HG02938 (cell line): ENCODE measurements at regions not wholly inside any gene's neighbourhood (a gene's known extent, or its start where the extent isn't known, plus 50 kb on each side); places are given as distances from the start of the nearest gene placed in this dataset.

Experiments
- ATAC-seq: cut with Tn5 transposase; IDR thresholded peaks from one replicate; pipeline ENCODE4 v1.9.1; 2021; ENCODE audit warnings: mild to moderate bottlenecking, moderate library complexity; ENCODE audit not compliant: unreplicated experiment

- ATAC-seq, result no peak
Measured at GRCh38 chr6:121967631-121968030, 431.8 kb upstream of the HSF2 start.

- no peak for ATAC-seq
Measured at GRCh38 chr6:121971931-121972335, 427.5 kb upstream of the HSF2 start.

GRCh38 chr6:121984956-121985355 is 414.5 kb upstream of the HSF2 start:
- no peak for ATAC-seq

- ATAC-seq, result no peak
Measured at GRCh38 chr6:121993362-121993761, 406.1 kb upstream of the HSF2 start.

- no peak for ATAC-seq
Measured at GRCh38 chr6:121994919-121995318, 404.5 kb upstream of the HSF2 start.

GRCh38 chr6:121998631-121999030 is 400.8 kb upstream of the HSF2 start:
- no peak for ATAC-seq

- no peak for ATAC-seq
Measured at GRCh38 chr6:121999456-122000065, 399.9 kb upstream of the HSF2 start.

- no peak for ATAC-seq
Measured at GRCh38 chr6:122005661-122006060, 393.8 kb upstream of the HSF2 start.

- ATAC-seq, result no peak
Measured at GRCh38 chr6:122007339-122007738, 392.1 kb upstream of the HSF2 start.

- no peak for ATAC-seq
Measured at GRCh38 chr6:122008101-122008999, 391.1 kb upstream of the HSF2 start.

GRCh38 chr6:122009000-122009350 is 390.5 kb upstream of the HSF2 start:
- no peak for ATAC-seq

GRCh38 chr6:122012578-122012977 is 386.9 kb upstream of the HSF2 start:
- ATAC-seq, result no peak

- ATAC-seq, result no peak
Measured at GRCh38 chr6:122014961-122015360, 384.5 kb upstream of the HSF2 start.

- peak; percentile 99 for ATAC-seq
Measured at GRCh38 chr6:122020588-122021264, 378.7 kb upstream of the HSF2 start.

GRCh38 chr6:122025104-122025503 is 374.3 kb upstream of the HSF2 start:
- ATAC-seq, result no peak

GRCh38 chr6:122026582-122027369 is 372.7 kb upstream of the HSF2 start:
- ATAC-seq, result no peak

- no peak for ATAC-seq
Measured at GRCh38 chr6:122028933-122029522, 370.4 kb upstream of the HSF2 start.

- ATAC-seq, result peak; percentile 92
Measured at GRCh38 chr6:122033564-122034181, 365.8 kb upstream of the HSF2 start.

- no peak for ATAC-seq
Measured at GRCh38 chr6:122035173-122035572, 364.3 kb upstream of the HSF2 start.

GRCh38 chr6:122040261-122040660 is 359.2 kb upstream of the HSF2 start:
- ATAC-seq, result no peak
